ENCODE measurements at regions not wholly inside any gene's neighbourhood (a gene's known extent, or its start where the extent isn't known, plus 50 kb on each side); places are given as distances from the start of the nearest gene placed in this dataset.

DNA sequence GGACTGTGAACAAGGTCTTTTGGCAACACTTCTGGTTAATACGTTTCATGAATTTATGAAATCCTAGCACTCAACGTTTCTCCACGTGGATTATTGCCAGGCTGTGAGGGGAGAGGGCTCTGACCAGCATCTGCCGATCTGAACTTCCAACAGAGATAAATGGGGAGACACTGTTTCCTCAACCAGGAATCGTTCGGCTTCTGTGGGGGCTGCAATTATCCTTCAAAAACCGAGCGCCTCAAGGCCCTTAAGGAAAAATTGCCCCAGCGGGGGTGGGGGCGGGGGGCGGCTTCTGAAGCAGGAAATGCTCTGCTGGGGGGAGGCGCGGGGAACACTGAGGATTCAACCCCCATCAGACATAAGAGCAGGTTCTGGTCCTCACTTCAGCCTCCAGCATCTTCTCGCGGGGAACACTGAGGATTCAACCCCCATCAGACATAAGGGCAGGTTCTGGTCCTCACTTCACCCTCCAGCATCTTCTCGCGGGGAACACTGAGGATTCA, 155.6 kb downstream of the BRD1 start:
- TF ChIP-seq, protein P1, sequence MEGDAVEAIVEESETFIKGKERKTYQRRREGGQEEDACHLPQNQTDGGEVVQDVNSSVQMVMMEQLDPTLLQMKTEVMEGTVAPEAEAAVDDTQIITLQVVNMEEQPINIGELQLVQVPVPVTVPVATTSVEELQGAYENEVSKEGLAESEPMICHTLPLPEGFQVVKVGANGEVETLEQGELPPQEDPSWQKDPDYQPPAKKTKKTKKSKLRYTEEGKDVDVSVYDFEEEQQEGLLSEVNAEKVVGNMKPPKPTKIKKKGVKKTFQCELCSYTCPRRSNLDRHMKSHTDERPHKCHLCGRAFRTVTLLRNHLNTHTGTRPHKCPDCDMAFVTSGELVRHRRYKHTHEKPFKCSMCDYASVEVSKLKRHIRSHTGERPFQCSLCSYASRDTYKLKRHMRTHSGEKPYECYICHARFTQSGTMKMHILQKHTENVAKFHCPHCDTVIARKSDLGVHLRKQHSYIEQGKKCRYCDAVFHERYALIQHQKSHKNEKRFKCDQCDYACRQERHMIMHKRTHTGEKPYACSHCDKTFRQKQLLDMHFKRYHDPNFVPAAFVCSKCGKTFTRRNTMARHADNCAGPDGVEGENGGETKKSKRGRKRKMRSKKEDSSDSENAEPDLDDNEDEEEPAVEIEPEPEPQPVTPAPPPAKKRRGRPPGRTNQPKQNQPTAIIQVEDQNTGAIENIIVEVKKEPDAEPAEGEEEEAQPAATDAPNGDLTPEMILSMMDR (IDR thresholded peaks at IDR 0.05) = no peak
- TF ChIP-seq SIN3A (IDR thresholded peaks at IDR 0.05; ENCODE audit: borderline replicate concordance, insufficient read depth, low read depth, low read length) = no peak

Data from Panc1 (cell line).